Esophagus (tissue), 2 donors: ENCODE measurements at regions not wholly inside any gene's neighbourhood (a gene's known extent, or its start where the extent isn't known, plus 50 kb on each side); places are given as distances from the start of the nearest gene placed in this dataset.

Experiments
- H3K27ac ChIP-seq, 2 donors: one replicate each; pipeline ENCODE4 v1.5.1; 2013; ENCODE audit warnings: low read depth in 2 of 2, mild to moderate bottlenecking in 2 of 2, inconsistent platforms in 1 of 2, low read length in 1 of 2, moderate library complexity in 1 of 2
- H3K27me3 ChIP-seq, 2 donors: one replicate each; pipeline ENCODE4 v1.6.1; 2013; ENCODE audit warnings: low read length in 2 of 2, control low read depth in 1 of 2, mild to moderate bottlenecking in 1 of 2; ENCODE audit not compliant: insufficient read depth in 2 of 2, control insufficient read depth in 1 of 2
- H3K36me3 ChIP-seq, 2 donors: one replicate each; pipeline ENCODE4 v1.6.1; 2013; ENCODE audit warnings: low read length in 1 of 2; ENCODE audit not compliant: control insufficient read depth in 2 of 2, insufficient read depth in 2 of 2
- H3K4me1 ChIP-seq, 2 donors: one replicate each; pipeline ENCODE4 v1.6.1; 2013; ENCODE audit warnings: low read length in 1 of 2; ENCODE audit not compliant: control insufficient read depth in 2 of 2, insufficient read depth in 2 of 2
- H3K4me3 ChIP-seq, 2 donors: one replicate each; pipeline ENCODE4 v1.5.1; 2013; ENCODE audit warnings: low read length in 2 of 2, mild to moderate bottlenecking in 2 of 2, low read depth in 1 of 2, moderate library complexity in 1 of 2
- H3K9me3 ChIP-seq, 2 donors: one replicate each; pipeline ENCODE4 v1.6.1; 2013; ENCODE audit warnings: mild to moderate bottlenecking in 2 of 2, low read depth in 1 of 2, low read length in 1 of 2, moderate library complexity in 1 of 2; ENCODE audit not compliant: control insufficient read depth in 2 of 2, insufficient read depth in 1 of 2
- WGBS, 2 donors: extraction: QIAGEN DNeasy Blood & Tissue Kit; methylation state at CpG; one replicate each; pipeline ENCODE4 v1.1.7; 2013; 5-methylcytosine and 5-hydroxymethylcytosine counted together
- donor health status: healthy with polysubstance abuse.
- donor health status: Bipolar disorder and iron deficiency.

GRCh38 chr5:2168601-2169429 lies 286.1 kb upstream of the IRX4 start:
- Histone ChIP-seq H3K27ac (no peak overlapping the region), H3K36me3 (no peaks in the 10 kb centered on the region), H3K9me3 (no peaks in the 10 kb centered on the region), H3K27me3 (no peaks in the 10 kb centered on the region), H3K4me1 (no peaks in the 10 kb centered on the region), H3K4me3 (no peak overlapping the region)
- 64 to 67% methylated on average over 24 of the region's 24 CpGs for WGBS, 2 donors

GRCh38 chr5:2167671-2168070 lies 284.9 kb upstream of the IRX4 start:
- no peak overlapping the region for H3K4me3 ChIP-seq
- no peaks in the 10 kb centered on the region for H3K9me3 ChIP-seq
- no peaks in the 10 kb centered on the region for H3K27me3 ChIP-seq
- 86 to 88% methylated on average over 11 of the region's 11 CpGs for whole genome bisulfite sequencing, 2 donors
- no peak overlapping the region for H3K27ac ChIP-seq
- H3K36me3 ChIP-seq, result no peaks in the 10 kb centered on the region
- H3K4me1 ChIP-seq, result no peaks in the 10 kb centered on the region

- no peaks in the 10 kb centered on the region for H3K27me3 ChIP-seq
- no peak overlapping the region for H3K27ac ChIP-seq
- no peaks in the 10 kb centered on the region for H3K4me1 ChIP-seq
- H3K36me3 ChIP-seq, result no peaks in the 10 kb centered on the region
- no peak overlapping the region for H3K4me3 ChIP-seq
- WGBS, 2 donors, result 87% methylated on average over 6 of the region's 6 CpGs
- no peaks in the 10 kb centered on the region for H3K9me3 ChIP-seq
Observed at GRCh38 chr5:2166979-2167377, 284.3 kb upstream of the IRX4 start.

GRCh38 chr5:2166306-2166978 lies 283.7 kb upstream of the IRX4 start:
- Histone ChIP-seq H3K9me3 (no peaks in the 10 kb centered on the region), H3K36me3 (no peaks in the 10 kb centered on the region), H3K27ac (no peak overlapping the region), H3K27me3 (no peaks in the 10 kb centered on the region), H3K4me1 (no peaks in the 10 kb centered on the region), H3K4me3 (no peak overlapping the region)
- WGBS, 2 donors, result 84 to 89% methylated on average over 17 of the region's 17 CpGs

DNA sequence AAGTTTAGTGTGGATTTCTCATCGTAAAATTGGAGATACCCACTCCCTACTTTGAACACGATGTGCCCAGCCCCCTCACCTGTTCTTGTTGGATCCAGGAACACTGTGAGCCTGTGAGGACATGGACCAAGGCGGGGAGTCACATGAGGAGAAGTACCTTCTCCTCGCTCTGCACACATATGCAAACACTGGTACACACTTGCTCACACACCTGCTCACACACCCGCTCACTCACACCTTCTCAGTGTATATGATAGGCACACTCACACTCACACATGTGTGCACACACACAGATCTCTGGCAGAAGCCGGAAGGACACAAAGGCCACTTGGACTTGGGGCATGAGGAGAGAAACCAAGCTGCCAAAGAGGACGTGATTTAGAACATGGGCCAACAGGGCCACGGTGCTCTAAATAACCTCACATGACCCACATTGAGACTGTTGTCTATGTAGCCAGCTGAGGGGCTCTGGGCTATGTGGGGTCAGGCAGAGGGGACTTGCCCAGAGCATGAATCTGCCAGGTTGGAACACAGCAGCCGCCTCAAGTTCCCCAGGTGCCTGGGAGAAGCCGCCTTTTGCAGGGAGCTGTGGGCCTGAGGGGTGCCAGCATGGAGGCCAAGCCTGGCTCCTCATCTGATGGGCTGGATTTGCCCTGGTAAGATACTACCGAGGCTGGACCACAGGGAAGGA lies 283.0 kb upstream of the IRX4 start:
- Histone ChIP-seq H3K9me3 (no peaks in the 10 kb centered on the region), H3K27me3 (no peaks in the 10 kb centered on the region), H3K27ac (no peak overlapping the region), H3K4me3 (no peak overlapping the region), H3K36me3 (no peaks in the 10 kb centered on the region), H3K4me1 (no peaks in the 10 kb centered on the region)
- 77 to 81% methylated on average over 11 of the region's 11 CpGs for WGBS, 2 donors

GRCh38 chr5:2165203-2165602 lies 282.5 kb upstream of the IRX4 start:
- WGBS, 2 donors, result 71 to 75% methylated on average over 15 of the region's 15 CpGs

GRCh38 chr5:2164586-2164985 lies 281.9 kb upstream of the IRX4 start:
- no peaks in the 10 kb centered on the region for H3K9me3 ChIP-seq
- no peaks in the 10 kb centered on the region for H3K36me3 ChIP-seq
- H3K27me3 ChIP-seq, result no peaks in the 10 kb centered on the region
- H3K4me1 ChIP-seq, result no peaks in the 10 kb centered on the region
- H3K27ac ChIP-seq, result no peak overlapping the region
- WGBS, 2 donors, result 55 to 67% methylated on average over 13 of the region's 13 CpGs
- H3K4me3 ChIP-seq, result no peak overlapping the region

More at GRCh38 chr5:2165203-2165602, 282.5 kb upstream of the IRX4 start:
- no peak overlapping the region for H3K4me3 ChIP-seq
- H3K27me3 ChIP-seq, result no peaks in the 10 kb centered on the region
- H3K27ac ChIP-seq, result no peak overlapping the region
- no peaks in the 10 kb centered on the region for H3K9me3 ChIP-seq
- H3K4me1 ChIP-seq, result no peaks in the 10 kb centered on the region
- H3K36me3 ChIP-seq, result no peaks in the 10 kb centered on the region

GRCh38 chr5:2163940-2164490 lies 281.3 kb upstream of the IRX4 start:
- WGBS, 2 donors, result 74 to 77% methylated on average over 16 of the region's 16 CpGs
- no peaks in the 10 kb centered on the region for H3K36me3 ChIP-seq
- H3K27me3 ChIP-seq, result no peaks in the 10 kb centered on the region
- H3K4me1 ChIP-seq, result no peaks in the 10 kb centered on the region
- no peak overlapping the region for H3K4me3 ChIP-seq
- H3K27ac ChIP-seq, result no peak overlapping the region
- H3K9me3 ChIP-seq, result no peaks in the 10 kb centered on the region

GRCh38 chr5:2163060-2163856 lies 280.5 kb upstream of the IRX4 start:
- WGBS, 2 donors, result 87 to 89% methylated on average over 20 of the region's 20 CpGs
- Histone ChIP-seq H3K4me1 (no peaks in the 10 kb centered on the region), H3K36me3 (no peaks in the 10 kb centered on the region), H3K27me3 (no peaks in the 10 kb centered on the region), H3K27ac (no peak overlapping the region), H3K9me3 (no peaks in the 10 kb centered on the region), H3K4me3 (no peak overlapping the region)
